HG03520 (cell line): ENCODE measurements at regions not wholly inside any gene's neighbourhood (a gene's known extent, or its start where the extent isn't known, plus 50 kb on each side); places are given as distances from the start of the nearest gene placed in this dataset.

ENCODE experiments used
- ATAC-seq: cut with Tn5 transposase; IDR thresholded peaks from one replicate; pipeline ENCODE4 v1.9.1; 2021; ENCODE audit warnings: mild to moderate bottlenecking, moderate library complexity; ENCODE audit not compliant: unreplicated experiment

DNA sequence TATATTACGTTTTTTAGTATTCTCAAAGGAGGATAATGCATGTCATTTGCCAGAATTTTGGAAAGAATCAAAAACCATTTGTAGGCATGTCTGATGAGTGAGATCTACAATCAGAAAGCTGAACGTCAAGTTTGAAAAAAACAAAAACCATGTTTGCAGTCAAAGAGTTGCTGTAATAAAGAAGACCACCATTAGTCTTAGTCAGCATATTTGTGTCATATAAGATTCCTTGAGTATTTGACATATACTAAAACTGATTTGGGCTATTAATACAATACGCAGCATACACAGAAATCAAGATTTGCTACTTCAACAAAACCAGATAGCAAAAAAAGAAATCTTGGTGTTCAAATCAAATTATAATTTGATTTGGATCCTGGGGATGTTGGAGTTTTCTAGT is 247.5 kb downstream of the SAMD5 start:
- ATAC-seq, result no peak

- no peak for ATAC-seq
Measured at GRCh38 chr6:147756891-147757290, 248.4 kb downstream of the SAMD5 start.

DNA sequence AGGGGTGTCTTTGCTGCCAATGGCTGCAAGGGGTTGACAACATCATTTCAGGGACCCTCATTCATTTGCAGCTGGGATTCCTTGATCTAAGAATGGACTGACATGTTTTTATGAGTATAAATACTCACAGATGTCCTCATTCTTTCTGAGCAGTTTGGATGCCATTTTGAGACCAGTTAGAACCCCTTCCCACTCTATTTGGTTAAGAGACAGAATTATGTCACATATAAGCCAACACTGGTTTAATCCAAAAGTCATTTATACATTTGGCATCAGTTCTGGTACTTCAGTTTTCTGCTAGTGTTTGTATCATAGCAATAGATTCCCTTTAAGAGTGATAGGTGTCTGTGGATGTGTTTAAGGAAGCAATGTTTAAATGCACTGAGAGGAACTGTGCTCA is 248.8 kb downstream of the SAMD5 start:
- no peak for ATAC-seq

DNA sequence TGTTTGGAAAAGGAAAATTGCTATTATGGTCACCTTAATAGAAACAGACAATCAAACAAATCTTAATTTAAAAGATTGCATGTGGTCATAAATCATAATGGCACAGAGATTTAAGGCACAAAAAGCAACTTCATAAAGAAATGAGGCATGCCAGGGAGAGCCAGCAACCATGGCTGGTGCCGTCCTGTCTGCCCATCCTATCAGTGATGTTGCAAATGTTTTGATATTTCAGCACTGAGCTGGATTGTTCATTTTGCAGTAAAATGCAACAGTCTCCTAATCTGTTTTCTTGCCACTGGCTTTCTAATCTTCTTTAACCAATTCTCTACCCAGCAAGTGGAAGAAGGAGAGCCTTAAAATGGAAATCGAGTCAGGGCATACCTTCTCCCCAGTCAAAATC is 249.8 kb downstream of the SAMD5 start:
- no peak for ATAC-seq

DNA sequence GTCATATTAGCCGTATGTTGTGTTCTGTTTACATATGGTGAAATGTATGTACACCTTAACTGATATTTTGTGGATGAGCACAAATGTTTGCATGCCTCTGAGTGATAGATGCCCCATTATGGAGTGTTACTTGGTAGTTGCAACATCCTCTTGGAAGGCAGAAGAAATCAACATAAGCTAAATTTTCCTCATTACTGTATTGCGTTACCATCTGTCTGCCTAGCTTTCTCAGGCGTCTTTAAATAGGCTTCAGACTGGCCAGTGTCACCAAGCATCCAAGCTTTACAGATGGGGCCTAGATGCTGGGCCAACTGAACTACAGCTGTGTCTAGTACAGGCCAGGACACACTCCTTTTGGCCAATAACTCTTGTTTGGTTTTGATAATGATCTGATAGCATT is 250.6 kb downstream of the SAMD5 start:
- no peak for ATAC-seq

DNA sequence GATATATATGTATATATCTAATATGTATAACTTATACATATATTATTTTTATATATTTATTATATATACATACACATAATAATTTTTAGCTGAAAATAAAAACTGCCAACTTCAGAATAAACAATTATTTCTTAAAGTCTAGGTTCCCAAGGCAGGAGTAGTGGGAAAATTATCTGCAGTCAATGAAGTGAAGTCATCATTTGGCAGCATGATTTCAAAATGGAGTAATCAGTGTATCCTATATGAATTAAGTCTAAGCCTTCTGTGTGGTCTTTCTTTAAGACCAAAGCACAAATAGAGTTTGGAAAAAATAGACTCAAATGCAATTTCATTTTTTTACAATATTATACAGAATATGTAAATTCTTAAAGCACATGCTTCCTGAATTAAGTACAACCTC is 251.0 kb downstream of the SAMD5 start:
- no peak for ATAC-seq

GRCh38 chr6:147765541-147765940 is 257.1 kb downstream of the SAMD5 start:
- no peak for ATAC-seq

DNA sequence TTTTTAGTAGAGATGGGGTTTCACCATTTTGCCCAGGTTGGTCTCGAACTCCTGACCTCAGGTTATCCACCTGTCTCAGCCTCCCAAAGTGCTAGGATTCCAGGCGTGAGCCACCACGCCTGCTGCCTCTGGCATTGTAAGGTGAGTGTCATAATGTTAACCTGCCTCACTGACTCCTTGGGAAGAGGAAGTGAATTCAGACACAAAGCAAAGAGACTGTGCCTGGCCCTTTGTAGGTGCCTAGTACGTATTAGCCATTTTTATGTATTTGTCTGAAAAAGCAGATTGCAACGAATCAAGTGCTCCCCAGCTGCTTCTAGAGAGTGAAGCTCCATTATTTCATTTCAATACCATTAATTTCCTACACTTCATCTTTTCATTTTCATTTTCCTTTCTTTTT is 260.5 kb downstream of the SAMD5 start:
- no peak for ATAC-seq

GRCh38 chr6:147769496-147770087 is 261.1 kb downstream of the SAMD5 start:
- ATAC-seq, result no peak

GRCh38 chr6:147770221-147770620 is 261.7 kb downstream of the SAMD5 start:
- ATAC-seq, result no peak

GRCh38 chr6:147772724-147773123 is 264.2 kb downstream of the SAMD5 start:
- no peak for ATAC-seq

DNA sequence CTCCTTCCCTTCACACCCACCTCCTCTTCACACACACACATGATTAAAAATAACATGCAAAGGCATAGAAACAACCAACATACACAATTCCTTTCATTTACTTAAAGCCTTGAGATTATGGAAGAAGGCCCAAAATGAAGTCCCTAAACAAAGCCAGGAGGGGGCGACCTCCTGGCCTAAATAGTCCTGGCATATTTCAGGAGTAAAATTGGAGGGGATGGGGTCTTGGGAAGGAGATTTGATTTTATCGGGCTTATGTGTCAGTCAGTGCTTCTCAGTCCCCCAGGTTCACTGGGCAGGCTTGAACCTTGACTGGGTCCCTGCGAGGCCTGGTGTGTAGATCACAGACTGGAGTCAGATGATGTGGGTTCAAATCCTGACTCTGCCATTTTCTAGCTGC is 266.4 kb downstream of the SAMD5 start:
- no peak for ATAC-seq

GRCh38 chr6:147776631-147777213 is 268.2 kb downstream of the SAMD5 start:
- ATAC-seq, result no peak

GRCh38 chr6:147779624-147780023 is 271.1 kb downstream of the SAMD5 start:
- no peak for ATAC-seq

DNA sequence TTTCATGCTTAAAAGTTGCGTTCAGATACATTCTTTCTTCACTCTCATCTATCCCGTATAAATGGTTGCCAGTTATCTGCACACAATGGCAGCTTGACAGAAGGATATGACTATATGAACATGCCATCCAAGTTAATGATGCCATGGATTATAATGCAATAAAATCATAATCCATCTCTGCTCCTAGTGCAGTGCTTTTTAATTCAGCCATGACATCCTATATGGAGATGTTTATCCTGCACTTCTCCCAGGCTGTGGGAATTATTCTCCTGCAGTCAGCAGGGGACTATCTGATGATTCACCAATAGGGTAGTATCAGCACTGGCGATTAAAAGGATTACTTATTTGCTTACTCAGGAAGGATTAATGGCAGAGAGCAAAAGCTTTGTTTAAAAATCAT is 273.8 kb downstream of the SAMD5 start:
- no peak for ATAC-seq

DNA sequence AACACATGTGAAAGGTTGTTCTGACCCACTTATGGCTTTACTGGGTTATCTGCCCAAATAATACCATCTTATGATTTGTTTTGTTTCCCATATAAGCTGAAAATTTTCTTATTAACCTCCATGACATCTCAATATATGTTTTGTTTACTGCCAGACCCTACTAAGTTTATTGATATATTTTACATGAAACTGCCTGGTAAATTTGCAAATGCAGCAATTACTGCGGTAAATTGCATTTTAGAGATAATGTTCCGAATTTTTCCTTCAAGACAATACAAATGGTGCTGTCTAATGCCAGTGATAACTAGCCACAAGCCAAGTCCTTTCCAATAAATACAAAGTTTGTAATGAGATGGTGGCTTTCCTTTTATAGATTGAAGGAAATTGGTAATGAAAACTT is 275.9 kb downstream of the SAMD5 start:
- ATAC-seq, result no peak

GRCh38 chr6:147787417-147787816 is 278.9 kb downstream of the SAMD5 start:
- no peak for ATAC-seq

- no peak for ATAC-seq
Measured at GRCh38 chr6:147789430-147789947, 281.0 kb downstream of the SAMD5 start.

DNA sequence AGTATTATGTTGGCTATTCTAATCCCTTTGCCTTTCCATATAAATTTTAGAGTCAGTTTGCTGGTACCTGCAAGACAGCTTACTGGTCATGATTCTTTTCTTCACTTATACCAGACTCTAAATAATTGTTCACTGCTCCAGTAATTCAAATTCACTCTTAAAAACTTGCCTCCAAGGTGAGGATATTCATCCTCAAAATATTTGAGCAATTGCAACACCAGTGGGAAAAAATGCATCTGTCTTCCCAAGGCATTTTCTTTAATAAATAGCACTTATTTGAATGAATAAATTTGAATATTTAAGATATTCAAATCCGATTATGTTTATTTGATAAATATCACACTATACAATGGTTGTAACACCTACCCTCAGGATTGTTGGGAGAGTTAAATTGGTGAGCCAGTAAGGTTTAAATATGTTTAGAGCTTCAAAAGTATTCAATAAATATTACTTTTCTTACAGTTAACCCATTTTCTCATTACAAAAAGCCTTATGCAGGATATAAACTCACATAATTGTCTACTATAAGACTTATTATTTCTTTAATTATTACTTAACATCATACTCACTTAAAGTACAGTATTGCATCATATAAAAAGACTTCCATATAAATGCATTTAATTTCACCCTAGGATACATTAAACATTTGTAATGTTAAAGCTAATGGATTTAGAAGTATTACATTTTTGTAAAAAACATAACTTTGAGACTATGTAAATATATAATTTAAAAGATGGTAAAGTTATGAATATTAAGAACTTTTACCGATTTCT is 285.6 kb downstream of the SAMD5 start:
- no peak for ATAC-seq

- ATAC-seq, result no peak
Measured at GRCh38 chr6:147802459-147802858, 294.0 kb downstream of the SAMD5 start.

DNA sequence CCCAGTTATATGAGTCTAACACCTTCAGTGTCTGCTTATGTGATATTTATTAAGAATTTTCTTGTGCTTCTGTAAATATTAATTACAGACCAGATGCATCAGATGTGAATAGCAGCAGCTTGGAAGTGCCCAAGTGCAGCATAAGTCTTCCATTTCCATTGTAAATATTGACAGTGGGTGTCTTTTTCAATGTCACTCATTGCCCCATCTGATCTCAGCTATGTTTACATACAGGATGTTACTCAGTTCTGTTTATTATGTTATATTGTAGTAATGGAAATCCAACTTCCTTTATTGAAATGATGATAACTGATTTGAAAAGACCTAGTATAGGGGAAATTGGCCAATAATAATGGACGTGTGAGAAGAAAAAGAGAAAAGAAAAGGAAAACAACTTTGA is 296.7 kb downstream of the SAMD5 start:
- no peak for ATAC-seq

DNA sequence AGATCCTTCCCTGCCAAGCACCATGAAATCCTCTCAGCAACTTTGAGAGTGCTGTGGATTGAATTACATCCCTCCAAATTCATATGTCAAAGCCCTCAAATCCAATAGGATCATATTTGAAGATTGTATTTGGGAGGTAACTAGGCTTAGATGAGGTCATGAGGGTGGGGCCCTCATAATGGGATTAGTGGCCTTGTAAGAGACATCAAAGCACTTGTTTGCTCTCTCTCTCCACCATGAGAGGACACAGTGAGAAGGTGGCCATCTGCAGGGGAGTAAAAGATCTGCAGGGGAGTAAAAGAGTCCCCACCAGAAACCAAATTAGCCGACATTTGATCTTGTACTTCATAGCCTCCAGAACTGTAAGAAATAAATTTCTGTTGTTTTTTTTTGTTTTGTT is 298.2 kb downstream of the SAMD5 start:
- ATAC-seq, result no peak
